ENCODE measurements at regions not wholly inside any gene's neighbourhood (a gene's known extent, or its start where the extent isn't known, plus 50 kb on each side); places are given as distances from the start of the nearest gene placed in this dataset.

DNA sequence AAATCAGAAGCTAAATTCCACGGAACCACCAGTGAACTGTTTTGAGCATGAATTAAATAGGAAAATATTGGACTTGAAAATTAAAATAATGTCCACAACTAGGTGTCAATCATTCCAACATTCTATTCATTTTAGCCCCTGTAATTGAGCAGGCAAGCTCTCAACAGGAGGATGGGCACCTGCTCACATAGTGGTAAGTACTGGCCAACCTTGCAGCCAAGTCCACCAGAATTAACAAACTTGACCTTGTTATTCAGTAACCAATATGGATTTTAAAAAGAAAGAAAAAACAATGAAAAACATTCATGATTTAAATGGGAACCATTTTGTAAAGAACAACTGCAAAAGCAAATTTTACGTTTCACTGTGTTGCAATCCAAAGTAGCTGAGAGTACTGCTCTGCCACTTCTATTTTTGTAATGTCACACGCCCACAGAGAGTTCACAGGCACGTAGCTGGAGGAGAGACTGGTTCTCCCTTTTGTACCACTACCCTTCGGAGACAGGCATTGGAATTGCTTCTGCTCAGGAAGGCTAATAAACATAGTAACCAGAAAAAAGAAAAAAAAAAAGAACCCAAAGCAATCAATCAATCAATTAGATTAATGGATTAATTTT, 75.2 kb upstream of the F13A1 start:
- TF ChIP-seq ZBTB7A (IDR thresholded peaks at IDR 0.05; ENCODE audit: low read depth), result no peak
- no peak for TF ChIP-seq FOXM1 (IDR thresholded peaks at IDR 0.05; ENCODE audit: borderline replicate concordance, low read depth)
- no peak for TF ChIP-seq EGR1 (IDR thresholded peaks at IDR 0.05)
- TF ChIP-seq TCF12 (IDR thresholded peaks at IDR 0.05; ENCODE audit: low read depth), result no peak
- no peak for TF ChIP-seq EP300 (IDR thresholded peaks at IDR 0.05; ENCODE audit: borderline replicate concordance)

DNA sequence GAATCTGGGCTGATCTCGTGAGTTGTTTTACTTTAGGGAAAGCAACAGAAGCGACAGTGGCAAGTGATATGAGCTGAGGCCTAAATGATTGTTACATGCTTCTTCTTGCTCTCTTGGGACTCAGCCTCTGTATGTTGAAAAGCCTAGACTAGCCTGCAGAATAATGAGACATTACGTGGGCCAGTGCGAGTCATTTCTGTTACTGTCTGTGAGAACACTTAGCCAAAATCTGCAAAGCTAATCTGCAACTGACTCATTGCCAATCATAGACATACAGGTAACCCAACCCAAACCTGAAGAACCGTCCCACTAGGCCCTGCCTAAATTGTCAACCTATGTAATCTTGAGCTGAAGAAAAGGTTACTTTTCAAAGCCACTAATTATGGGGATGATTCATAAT, 77.4 kb upstream of the F13A1 start:
- no peak for TF ChIP-seq RAD21 (IDR thresholded peaks at IDR 0.05; ENCODE audit: low read depth)
- no peak for TF ChIP-seq CREB1 (IDR thresholded peaks at IDR 0.05; ENCODE audit: low read depth)
- TF ChIP-seq EP300 (IDR thresholded peaks at IDR 0.05; ENCODE audit: borderline replicate concordance), result no peak
- TF ChIP-seq, protein P1, sequence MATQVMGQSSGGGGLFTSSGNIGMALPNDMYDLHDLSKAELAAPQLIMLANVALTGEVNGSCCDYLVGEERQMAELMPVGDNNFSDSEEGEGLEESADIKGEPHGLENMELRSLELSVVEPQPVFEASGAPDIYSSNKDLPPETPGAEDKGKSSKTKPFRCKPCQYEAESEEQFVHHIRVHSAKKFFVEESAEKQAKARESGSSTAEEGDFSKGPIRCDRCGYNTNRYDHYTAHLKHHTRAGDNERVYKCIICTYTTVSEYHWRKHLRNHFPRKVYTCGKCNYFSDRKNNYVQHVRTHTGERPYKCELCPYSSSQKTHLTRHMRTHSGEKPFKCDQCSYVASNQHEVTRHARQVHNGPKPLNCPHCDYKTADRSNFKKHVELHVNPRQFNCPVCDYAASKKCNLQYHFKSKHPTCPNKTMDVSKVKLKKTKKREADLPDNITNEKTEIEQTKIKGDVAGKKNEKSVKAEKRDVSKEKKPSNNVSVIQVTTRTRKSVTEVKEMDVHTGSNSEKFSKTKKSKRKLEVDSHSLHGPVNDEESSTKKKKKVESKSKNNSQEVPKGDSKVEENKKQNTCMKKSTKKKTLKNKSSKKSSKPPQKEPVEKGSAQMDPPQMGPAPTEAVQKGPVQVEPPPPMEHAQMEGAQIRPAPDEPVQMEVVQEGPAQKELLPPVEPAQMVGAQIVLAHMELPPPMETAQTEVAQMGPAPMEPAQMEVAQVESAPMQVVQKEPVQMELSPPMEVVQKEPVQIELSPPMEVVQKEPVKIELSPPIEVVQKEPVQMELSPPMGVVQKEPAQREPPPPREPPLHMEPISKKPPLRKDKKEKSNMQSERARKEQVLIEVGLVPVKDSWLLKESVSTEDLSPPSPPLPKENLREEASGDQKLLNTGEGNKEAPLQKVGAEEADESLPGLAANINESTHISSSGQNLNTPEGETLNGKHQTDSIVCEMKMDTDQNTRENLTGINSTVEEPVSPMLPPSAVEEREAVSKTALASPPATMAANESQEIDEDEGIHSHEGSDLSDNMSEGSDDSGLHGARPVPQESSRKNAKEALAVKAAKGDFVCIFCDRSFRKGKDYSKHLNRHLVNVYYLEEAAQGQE (IDR thresholded peaks at IDR 0.05; ENCODE audit: low read depth), result no peak
- no peak for TF ChIP-seq ZBTB7A (IDR thresholded peaks at IDR 0.05; ENCODE audit: low read depth)
- TF ChIP-seq CEBPB (IDR thresholded peaks at IDR 0.05), result no peak
- TF ChIP-seq, protein P2, sequence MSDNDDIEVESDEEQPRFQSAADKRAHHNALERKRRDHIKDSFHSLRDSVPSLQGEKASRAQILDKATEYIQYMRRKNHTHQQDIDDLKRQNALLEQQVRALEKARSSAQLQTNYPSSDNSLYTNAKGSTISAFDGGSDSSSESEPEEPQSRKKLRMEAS (IDR thresholded peaks at IDR 0.05), result no peak
- TF ChIP-seq TEAD4 (IDR thresholded peaks at IDR 0.05), result no peak
- TF ChIP-seq FOXM1 (IDR thresholded peaks at IDR 0.05; ENCODE audit: borderline replicate concordance, low read depth), result no peak
- TF ChIP-seq NFIC (IDR thresholded peaks at IDR 0.05), result no peak
- no peak for TF ChIP-seq EGR1 (IDR thresholded peaks at IDR 0.05)
- TF ChIP-seq, protein P3, sequence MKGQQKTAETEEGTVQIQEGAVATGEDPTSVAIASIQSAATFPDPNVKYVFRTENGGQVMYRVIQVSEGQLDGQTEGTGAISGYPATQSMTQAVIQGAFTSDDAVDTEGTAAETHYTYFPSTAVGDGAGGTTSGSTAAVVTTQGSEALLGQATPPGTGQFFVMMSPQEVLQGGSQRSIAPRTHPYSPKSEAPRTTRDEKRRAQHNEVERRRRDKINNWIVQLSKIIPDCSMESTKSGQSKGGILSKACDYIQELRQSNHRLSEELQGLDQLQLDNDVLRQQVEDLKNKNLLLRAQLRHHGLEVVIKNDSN (IDR thresholded peaks at IDR 0.05), result no peak
- no peak for TF ChIP-seq YY1 (IDR thresholded peaks at IDR 0.05; ENCODE audit: low read depth)
- TF ChIP-seq TCF12 (IDR thresholded peaks at IDR 0.05; ENCODE audit: low read depth), result no peak
- no peak for TF ChIP-seq TAF1 (IDR thresholded peaks at IDR 0.05; ENCODE audit: low read depth)

DNA sequence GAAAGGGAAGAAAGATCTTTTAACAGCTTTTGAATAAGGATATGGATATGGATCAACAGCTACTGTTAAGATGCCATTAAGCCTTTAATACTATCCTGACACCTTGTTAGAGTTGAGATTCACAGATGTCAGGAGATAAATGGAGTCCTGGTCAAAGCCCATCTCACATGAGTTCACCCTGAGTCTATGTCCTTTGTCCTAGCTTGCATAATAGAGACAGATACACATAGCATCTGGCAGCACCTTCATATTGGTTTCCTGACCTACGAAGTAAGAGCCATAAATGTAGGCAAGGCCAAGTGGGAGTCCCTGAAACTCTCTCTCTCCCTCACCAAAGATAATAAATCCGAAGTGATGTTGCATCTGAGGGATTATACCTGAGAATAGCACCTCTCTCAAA, 79.1 kb upstream of the F13A1 start:
- TF ChIP-seq FOXM1 (IDR thresholded peaks at IDR 0.05; ENCODE audit: borderline replicate concordance, low read depth), result no peak
- TF ChIP-seq EGR1 (IDR thresholded peaks at IDR 0.05), result no peak
- no peak for TF ChIP-seq TAF1 (IDR thresholded peaks at IDR 0.05; ENCODE audit: low read depth)
- TF ChIP-seq, protein P2 (IDR thresholded peaks at IDR 0.05), result no peak
- no peak for TF ChIP-seq ZBTB7A (IDR thresholded peaks at IDR 0.05; ENCODE audit: low read depth)
- TF ChIP-seq RAD21 (IDR thresholded peaks at IDR 0.05; ENCODE audit: low read depth), result no peak
- no peak for TF ChIP-seq TEAD4 (IDR thresholded peaks at IDR 0.05)
- no peak for TF ChIP-seq CEBPB (IDR thresholded peaks at IDR 0.05)
- TF ChIP-seq, protein P1 (IDR thresholded peaks at IDR 0.05; ENCODE audit: low read depth), result no peak

DNA sequence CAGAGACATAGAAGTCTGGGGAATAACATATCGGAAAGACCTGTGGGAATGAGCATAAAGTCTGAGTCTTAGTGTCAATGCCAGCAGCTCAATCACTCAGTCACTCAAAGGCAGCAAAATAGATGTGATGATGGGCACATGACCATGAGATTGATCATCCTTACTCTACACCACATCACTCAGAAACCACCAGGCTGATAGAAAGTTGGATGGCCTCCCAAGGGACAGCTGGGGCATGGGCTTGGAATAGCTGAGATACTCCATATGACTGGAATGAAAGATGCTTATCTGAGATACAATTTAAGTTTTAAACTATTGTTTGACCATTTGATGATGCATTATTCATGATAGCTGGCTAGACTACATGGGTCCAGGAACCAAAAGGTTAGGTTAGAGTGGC, 80.9 kb upstream of the F13A1 start:
- TF ChIP-seq FOXM1 (IDR thresholded peaks at IDR 0.05; ENCODE audit: borderline replicate concordance, low read depth) (no peak), CREB1 (IDR thresholded peaks at IDR 0.05; ENCODE audit: low read depth) (no peak), RAD21 (IDR thresholded peaks at IDR 0.05; ENCODE audit: low read depth) (no peak), TCF12 (IDR thresholded peaks at IDR 0.05; ENCODE audit: low read depth) (no peak), EGR1 (IDR thresholded peaks at IDR 0.05) (no peak), NFIC (IDR thresholded peaks at IDR 0.05) (no peak), TAF1 (IDR thresholded peaks at IDR 0.05; ENCODE audit: low read depth) (no peak), YY1 (IDR thresholded peaks at IDR 0.05; ENCODE audit: low read depth) (no peak), ZBTB7A (IDR thresholded peaks at IDR 0.05; ENCODE audit: low read depth) (no peak), TEAD4 (IDR thresholded peaks at IDR 0.05) (no peak), EP300 (IDR thresholded peaks at IDR 0.05; ENCODE audit: borderline replicate concordance) (no peak), CEBPB (IDR thresholded peaks at IDR 0.05) (no peak)
- TF ChIP-seq, protein P3 (IDR thresholded peaks at IDR 0.05), result no peak
- TF ChIP-seq, protein P1 (IDR thresholded peaks at IDR 0.05; ENCODE audit: low read depth), result no peak
- TF ChIP-seq, protein P2 (IDR thresholded peaks at IDR 0.05), result no peak
